Kidney (tissue), 13 donors: ENCODE measurements at regions not wholly inside any gene's neighbourhood (a gene's known extent, or its start where the extent isn't known, plus 50 kb on each side); places are given as distances from the start of the nearest gene placed in this dataset.

Source experiments
- DNase-seq, 5 donors: peaks; one replicate each; pipeline ENCODE4 v3.0.0-alpha.2; 2013 to 2020
- FAIRE-seq: peaks from 2 replicates; lab custom pipeline; 2012; peaks lifted over from hg19 to GRCh38; lab: Jason Lieb, UNC
- H3K27ac ChIP-seq, 2 donors: one replicate each; pipeline ENCODE4 v1.7.0; 2013; ENCODE audit warnings: low read depth in 2 of 2, low read length in 2 of 2, inconsistent platforms in 1 of 2
- H3K27me3 ChIP-seq: one replicate; pipeline ENCODE4 v1.7.1; 2013; ENCODE audit warnings: low read length, inconsistent platforms; ENCODE audit not compliant: control insufficient read depth, insufficient read depth
- H3K36me3 ChIP-seq, 3 donors: one replicate each; pipeline versions ENCODE4 v1.7.0 to v1.7.1; 2013; ENCODE audit warnings: low read length in 3 of 3, control low read depth in 1 of 3, inconsistent platforms in 1 of 3; ENCODE audit not compliant: insufficient read depth in 3 of 3, control insufficient read depth in 2 of 3
- H3K4me1 ChIP-seq, 3 donors: one replicate each; pipeline versions ENCODE4 v1.7.0 to v1.7.1; 2013; ENCODE audit warnings: low read length in 3 of 3, inconsistent platforms in 1 of 3, low read depth in 1 of 3; ENCODE audit not compliant: control insufficient read depth in 2 of 3, insufficient read depth in 2 of 3
- H3K4me3 ChIP-seq, 3 donors: one replicate each; pipeline versions ENCODE4 v1.7.0 to v1.8.1; 2013; ENCODE audit warnings: low read length in 3 of 3, control low read depth in 1 of 3, inconsistent platforms in 1 of 3
- H3K9ac ChIP-seq, 3 donors: one replicate each; pipeline versions ENCODE4 v1.7.0 to v1.7.1; 2013; ENCODE audit warnings: low read length in 3 of 3, control low read depth in 1 of 3, inconsistent platforms in 1 of 3
- H3K9me3 ChIP-seq, 3 donors: one replicate each; pipeline versions ENCODE4 v1.7.0 to v1.7.1; 2013; ENCODE audit warnings: low read length in 3 of 3, control low read depth in 1 of 3, inconsistent platforms in 1 of 3; ENCODE audit not compliant: control insufficient read depth in 2 of 3, insufficient read depth in 1 of 3
- intact Hi-C: fragments of 100-400 bp; cut with DNase I; formaldehyde crosslinking; loops from one replicate; pipeline ENCODE4 v1.11.1; 2022
- TF ChIP-seq, protein P1 (sequence below): IDR thresholded peaks from 3 replicates; pipeline ENCODE4 v1.5.1; 2012; ENCODE audit warnings: mild to moderate bottlenecking, moderate library complexity, borderline replicate concordance; ENCODE audit not compliant: insufficient read depth; ENCODE audit errors: extremely low read depth
- donor health status: control.
- donor health status: control.
- donor health status: control.
- donor health status: control.
- donor health status: control.
- donor health status: DM: yes; HTN: yes; CAD: no.
- donor health status: Normal renal cell carcinoma (clear cell type).

DNA sequence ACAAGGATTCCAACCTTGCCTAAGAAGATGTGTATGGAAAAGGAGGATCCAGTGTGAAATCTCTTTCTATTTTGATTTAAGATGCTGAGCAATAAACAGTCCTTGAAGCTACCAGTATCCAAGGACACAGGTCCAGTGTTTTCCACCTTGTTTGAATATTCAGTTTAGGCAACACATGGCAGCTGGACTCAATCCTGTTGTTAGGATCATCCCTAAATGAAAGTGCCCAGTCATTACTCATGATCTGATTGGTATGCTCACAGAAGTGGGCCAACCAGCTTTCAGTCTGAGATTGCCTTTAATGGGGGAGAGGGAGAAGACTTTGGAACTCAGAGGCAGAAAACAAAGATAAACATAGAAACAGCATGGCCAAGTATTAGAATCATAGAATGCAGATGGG, 355.7 kb upstream of the ADAMTSL1 start:
- Histone ChIP-seq H3K9me3 (no peaks in the 10 kb centered on the region), H3K27ac (no peak overlapping the region), H3K9ac (no peak overlapping the region), H3K36me3 (no peaks in the 10 kb centered on the region), H3K4me3 (no peak overlapping the region), H3K27me3 (no peaks in the 10 kb centered on the region), H3K4me1 (no peaks in the 10 kb centered on the region)
- intact Hi-C loops, result no loop called here
- FAIRE-seq (no peak), DNase-seq (no peak)
- TF ChIP-seq, protein P1, sequence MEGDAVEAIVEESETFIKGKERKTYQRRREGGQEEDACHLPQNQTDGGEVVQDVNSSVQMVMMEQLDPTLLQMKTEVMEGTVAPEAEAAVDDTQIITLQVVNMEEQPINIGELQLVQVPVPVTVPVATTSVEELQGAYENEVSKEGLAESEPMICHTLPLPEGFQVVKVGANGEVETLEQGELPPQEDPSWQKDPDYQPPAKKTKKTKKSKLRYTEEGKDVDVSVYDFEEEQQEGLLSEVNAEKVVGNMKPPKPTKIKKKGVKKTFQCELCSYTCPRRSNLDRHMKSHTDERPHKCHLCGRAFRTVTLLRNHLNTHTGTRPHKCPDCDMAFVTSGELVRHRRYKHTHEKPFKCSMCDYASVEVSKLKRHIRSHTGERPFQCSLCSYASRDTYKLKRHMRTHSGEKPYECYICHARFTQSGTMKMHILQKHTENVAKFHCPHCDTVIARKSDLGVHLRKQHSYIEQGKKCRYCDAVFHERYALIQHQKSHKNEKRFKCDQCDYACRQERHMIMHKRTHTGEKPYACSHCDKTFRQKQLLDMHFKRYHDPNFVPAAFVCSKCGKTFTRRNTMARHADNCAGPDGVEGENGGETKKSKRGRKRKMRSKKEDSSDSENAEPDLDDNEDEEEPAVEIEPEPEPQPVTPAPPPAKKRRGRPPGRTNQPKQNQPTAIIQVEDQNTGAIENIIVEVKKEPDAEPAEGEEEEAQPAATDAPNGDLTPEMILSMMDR, result no peak

DNA sequence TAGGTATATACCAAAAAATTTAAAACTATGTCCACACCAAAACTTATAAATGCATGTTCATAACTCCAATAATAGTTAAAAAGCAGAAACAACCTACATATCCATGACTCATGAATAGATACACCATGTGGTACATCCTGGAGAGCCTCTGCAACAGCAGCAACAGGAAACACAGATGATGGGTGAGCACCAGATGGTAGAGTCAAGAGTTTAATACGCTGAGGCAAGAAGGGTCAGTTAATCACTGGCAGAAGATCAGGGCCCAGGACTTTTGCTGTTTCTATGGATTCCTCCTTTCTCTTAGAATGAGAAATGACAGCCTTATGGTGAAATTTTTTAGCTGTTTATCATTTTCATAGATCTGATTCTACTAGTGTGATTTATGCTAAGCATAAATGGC, 351.8 kb upstream of the ADAMTSL1 start:
- H3K27me3 ChIP-seq, result no peaks in the 10 kb centered on the region
- H3K9me3 ChIP-seq, result no peaks in the 10 kb centered on the region
- H3K27ac ChIP-seq, result no peak overlapping the region
- TF ChIP-seq, protein P1, result no peak
- no peaks in the 10 kb centered on the region for H3K36me3 ChIP-seq
- intact Hi-C loops, result no loop called here
- FAIRE-seq (no peak), DNase-seq (no peak)
- no peaks in the 10 kb centered on the region for H3K4me1 ChIP-seq
- H3K4me3 ChIP-seq, result no peak overlapping the region
- H3K9ac ChIP-seq, result no peak overlapping the region

DNA sequence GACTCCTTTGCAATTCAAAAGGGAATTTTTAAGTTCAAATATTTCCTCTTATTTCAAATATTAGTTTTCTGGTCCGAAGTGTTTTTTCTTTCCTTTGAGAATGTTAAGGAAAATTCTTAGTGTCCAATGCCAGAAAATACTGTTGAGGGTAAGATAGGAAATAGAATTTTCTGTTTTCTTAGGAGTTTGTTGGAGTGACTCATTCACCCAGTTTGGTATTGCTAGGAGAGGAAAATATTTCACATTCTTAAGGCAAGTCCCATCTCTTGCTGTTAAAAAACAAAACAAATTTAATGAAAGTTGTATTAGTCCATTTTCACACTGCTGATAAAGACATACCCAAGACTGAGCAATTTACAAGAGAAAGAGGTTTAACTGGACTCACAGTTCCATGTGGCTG, 349.2 kb upstream of the ADAMTSL1 start:
- Histone ChIP-seq H3K36me3 (no peaks in the 10 kb centered on the region), H3K4me3 (no peak overlapping the region), H3K27ac (no peak overlapping the region), H3K4me1 (no peaks in the 10 kb centered on the region), H3K9me3 (no peaks in the 10 kb centered on the region), H3K9ac (no peak overlapping the region), H3K27me3 (no peaks in the 10 kb centered on the region)
- FAIRE-seq (no peak), DNase-seq (no peak)
- intact Hi-C loops, result no loop called here
- TF ChIP-seq, protein P1, result no peak

DNA sequence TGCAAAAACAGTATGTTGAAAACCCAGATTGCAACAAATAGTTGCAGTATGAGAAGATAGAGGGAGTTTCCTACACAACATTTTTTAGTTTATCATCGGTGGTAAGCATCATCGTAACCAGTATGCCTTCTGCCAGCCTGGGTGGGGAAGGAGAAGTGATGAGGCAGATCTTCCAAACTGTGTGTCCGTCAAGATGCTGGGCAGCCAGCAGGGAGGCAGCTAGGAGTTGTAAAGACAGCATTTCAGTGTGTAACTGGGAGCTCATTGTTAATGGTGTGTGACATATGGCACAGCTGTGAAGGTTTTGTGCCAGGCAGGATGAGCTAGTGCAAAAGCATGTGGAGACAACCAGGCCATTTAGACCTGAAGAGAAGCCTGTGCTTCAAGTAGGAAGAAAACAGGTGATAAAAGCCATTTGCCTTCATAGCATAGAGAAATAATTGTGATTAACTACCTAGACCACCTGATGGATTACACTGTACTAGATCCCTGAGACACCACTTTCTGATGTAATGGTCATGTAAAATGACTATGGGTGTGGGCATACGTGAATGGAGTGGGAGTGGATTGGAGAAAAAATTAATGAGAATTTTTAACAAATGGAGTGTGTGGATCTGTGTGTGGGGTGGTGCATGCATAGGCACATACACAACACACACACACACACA, 347.0 kb upstream of the ADAMTSL1 start:
- Histone ChIP-seq H3K36me3 (no peaks in the 10 kb centered on the region), H3K9me3 (no peaks in the 10 kb centered on the region), H3K9ac (no peak overlapping the region), H3K27me3 (no peaks in the 10 kb centered on the region), H3K27ac (no peak overlapping the region), H3K4me1 (no peaks in the 10 kb centered on the region), H3K4me3 (no peak overlapping the region)
- TF ChIP-seq, protein P1, result no peak
- intact Hi-C loops, result no loop called here
- FAIRE-seq (no peak), DNase-seq (peak in 2 of 5 donors; percentile 24 to 26)
